Nucleus accumbens (tissue), 56 donors: ENCODE measurements at regions not wholly inside any gene's neighbourhood (a gene's known extent, or its start where the extent isn't known, plus 50 kb on each side); places are given as distances from the start of the nearest gene placed in this dataset.
A peak's percentile ranks its signal among the peaks of the same experiment; 100 is the strongest.

Experiments used
- DNase-seq, 56 donors: peaks; one replicate each; lab custom pipeline; 2025; lab: John Stamatoyannopoulos, UW

GRCh38 chr13:111602874-111603273, 282.4 kb downstream of the TEX29 start:
- DNase-seq, result no peak

DNA sequence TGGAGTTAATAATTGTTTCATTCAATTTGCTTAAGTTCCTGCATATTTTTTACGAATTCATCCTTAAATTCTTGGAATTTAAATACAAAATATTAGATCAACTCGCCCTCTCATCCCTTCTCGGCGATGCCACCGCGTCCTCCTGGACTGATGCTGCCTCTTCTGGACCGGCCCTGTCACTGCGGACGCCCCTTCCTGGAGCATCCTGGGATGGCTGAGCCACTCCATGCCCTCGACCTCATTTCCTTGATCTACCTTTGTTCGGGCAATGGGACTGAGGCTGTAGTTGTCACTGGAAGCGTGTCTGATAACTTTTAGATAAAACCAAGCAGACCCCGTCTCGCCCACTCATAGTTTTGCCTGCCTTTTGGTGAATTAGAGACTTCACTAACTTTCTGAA, 283.7 kb downstream of the TEX29 start:
- no peak for DNase-seq

- no peak for DNase-seq
Measured at GRCh38 chr13:111608556-111608955, 288.1 kb downstream of the TEX29 start.

GRCh38 chr13:111609631-111610030, 289.2 kb downstream of the TEX29 start:
- DNase-seq, result no peak

GRCh38 chr13:111610081-111610480, 289.6 kb downstream of the TEX29 start:
- DNase-seq, result no peak

- no peak for DNase-seq
Measured at GRCh38 chr13:111610879-111611278, 290.4 kb downstream of the TEX29 start.

GRCh38 chr13:111611651-111612050, 291.2 kb downstream of the TEX29 start:
- DNase-seq, result no peak

GRCh38 chr13:111612886-111613285, 292.4 kb downstream of the TEX29 start:
- no peak for DNase-seq

- no peak for DNase-seq
Measured at GRCh38 chr13:111614009-111614408, 293.6 kb downstream of the TEX29 start.

- DNase-seq, result no peak
Measured at GRCh38 chr13:111614613-111615012, 294.2 kb downstream of the TEX29 start.

DNA sequence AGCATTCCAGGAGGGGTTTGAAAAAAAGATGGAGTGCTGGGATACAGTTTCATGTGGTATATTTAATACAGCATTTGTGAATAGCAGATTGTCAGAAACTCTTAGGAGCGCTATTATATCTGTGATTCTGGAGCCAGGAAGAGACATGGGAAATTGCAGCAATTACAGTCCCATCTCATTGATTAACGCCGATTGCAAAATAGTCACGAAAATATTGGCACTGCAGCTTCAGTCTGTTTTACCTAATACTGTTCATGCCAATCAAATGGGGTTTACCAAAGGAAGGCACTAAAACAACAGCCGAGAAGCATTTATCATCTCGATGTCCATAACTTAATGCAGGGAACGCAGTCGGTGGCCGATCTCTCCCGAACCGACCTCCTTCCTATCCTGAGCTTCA, 295.8 kb downstream of the TEX29 start:
- no peak for DNase-seq

GRCh38 chr13:111620166-111620565, 299.7 kb downstream of the TEX29 start:
- no peak for DNase-seq

DNA sequence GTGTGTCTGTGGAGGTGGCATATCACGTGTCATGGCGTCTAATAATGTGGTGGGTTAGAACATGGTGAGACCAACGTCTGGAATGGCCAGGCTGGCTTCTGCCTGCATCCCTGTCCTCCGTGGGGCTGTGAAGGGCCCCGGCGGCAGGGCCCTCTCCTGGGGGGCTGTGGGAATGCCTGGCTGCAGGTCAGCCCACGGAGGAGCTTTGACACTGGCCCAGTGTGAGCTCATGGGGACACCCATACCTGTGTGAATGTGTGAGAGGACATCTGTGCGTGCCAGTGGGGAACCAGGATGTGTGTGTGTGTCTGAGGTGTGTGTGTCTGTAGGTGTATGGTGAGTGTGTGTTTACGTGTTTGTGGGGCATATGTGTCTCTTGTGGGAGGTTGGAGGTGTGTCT, 300.1 kb downstream of the TEX29 start:
- no peak for DNase-seq

DNA sequence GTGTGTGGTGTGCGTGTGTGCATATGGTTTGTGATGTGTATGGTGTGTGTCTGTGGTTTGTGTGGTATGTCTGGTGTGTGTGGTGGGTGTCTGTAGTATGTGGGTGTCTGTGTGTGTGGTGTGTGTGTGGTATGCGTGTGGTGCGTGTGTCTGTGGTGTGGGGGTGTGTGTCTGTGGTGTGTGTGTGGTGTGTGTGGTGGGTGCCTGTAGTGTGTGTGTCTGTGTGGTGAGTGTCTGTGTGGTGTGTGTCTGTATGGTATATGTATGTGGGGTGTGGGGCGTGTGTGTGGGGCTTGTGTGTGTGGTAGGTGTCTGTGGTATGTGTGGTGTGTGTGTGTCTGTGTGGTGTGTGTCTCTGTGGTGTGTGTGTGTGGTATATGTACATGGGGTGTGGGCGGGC, 300.7 kb downstream of the TEX29 start:
- no peak for DNase-seq

DNA sequence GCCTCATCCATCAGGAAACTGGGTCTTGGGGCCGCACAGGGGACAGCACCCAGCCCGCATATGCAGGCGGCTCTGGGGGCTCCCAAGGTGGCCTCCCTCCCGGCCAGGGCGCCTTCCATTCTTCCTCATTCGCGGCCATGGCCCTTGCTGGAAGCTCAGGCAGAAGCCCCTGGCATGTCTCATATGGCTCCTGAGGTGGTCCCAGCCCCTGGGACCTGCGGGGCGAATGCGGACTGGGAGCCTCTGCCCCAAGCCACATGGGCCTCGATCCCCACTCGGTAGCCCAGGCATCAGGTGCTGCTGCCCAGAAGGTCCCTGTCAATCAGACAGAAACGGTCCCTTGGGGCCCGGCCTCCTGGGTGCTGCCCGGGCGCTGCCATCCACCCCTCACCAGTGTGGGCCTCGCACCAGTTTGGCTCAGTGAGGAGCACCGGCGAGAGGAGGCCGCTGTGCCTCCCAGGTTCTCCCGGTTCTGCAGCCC, 301.6 kb downstream of the TEX29 start:
- DNase-seq, result no peak

- DNase-seq, result peak in 10 of 56 donors; percentile 3 to 43 (median 23)
Measured at GRCh38 chr13:111623208-111623607, 302.8 kb downstream of the TEX29 start.

DNA sequence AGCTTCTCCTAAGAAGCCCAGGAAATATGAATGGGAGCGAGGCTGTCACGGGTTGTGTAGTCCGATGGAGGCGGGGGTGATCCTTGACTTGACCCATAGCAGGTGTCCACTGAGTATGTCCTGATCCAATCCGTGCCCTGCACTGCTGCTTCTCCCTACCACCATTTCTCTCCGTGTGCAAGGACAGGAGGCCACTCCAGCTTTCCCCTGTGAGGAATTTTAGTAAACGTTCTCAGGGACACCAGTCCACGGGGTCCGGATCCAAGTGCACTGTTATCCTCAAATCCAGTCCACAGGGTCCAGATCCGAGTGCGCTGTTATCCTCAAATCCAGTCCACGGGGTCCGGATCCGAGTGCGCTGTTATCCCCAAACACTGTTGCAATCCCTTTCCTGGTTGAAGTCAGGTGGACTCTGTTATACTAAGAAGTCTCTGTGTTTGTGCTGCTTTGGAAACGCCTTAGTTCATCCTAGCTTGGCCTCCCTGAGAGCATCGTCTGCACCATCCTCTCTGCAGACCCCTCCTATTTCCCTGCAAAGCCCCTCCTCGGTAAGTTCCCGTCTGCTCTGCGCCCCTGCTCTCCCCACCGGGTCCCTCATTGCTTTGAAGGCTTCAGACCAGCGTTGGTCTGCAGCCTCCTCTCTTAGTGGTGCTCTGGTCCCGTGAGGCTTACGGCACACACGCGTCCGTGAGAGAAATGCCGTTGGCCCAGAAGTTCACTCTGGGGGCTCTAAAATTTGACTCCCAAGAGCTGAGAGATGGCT, 303.5 kb downstream of the TEX29 start:
- DNase-seq, result no peak

GRCh38 chr13:111625526-111626315, 305.3 kb downstream of the TEX29 start:
- no peak for DNase-seq

DNA sequence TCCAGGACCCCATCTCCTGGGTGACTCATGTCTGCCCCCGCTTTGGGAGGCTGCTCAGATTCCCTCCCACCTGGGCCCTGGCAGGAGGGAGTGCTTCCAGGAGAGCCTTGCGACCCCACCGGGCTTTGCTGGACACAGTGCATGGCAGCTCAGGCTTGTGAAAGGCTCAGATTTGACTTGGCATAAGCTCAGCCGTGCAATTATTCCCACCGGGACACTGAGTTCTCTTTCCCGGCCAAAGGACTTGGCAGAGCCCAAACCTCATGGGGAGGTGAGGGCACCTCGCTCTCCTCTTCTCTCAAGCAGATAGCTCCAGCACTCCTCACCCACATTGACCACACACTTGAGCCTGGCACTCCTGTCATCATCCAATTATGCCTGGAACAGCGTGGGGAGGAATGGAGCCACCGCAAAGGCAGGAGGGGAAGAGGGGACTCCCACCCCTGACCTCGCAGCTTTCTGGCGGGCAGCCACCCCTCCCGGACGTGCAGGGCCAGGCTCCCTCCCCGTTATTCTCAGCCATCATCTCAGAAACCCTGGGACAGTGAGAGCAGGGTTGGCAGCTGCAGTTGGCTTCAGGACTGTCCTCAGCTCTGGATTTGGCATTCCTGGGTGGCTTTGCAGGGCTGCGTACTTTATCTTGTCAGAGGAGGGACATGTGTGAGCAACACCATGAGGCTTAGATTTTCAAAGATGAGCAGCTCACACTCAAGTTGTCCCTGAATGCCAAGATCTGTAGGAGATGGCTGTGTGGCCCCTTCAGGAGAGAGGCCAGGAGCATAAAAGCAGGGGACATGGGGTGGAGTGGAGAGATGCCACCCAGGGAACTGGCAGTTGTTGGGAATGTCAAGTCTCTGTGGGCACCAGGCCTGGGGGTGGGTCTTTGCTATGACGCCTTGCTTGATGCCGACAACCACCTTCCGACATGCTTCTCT, 306.2 kb downstream of the TEX29 start:
- peak in 9 of 56 donors; percentile 6 to 37 (median 25) for DNase-seq

- DNase-seq, result no peak
Measured at GRCh38 chr13:111627596-111627995, 307.2 kb downstream of the TEX29 start.

DNA sequence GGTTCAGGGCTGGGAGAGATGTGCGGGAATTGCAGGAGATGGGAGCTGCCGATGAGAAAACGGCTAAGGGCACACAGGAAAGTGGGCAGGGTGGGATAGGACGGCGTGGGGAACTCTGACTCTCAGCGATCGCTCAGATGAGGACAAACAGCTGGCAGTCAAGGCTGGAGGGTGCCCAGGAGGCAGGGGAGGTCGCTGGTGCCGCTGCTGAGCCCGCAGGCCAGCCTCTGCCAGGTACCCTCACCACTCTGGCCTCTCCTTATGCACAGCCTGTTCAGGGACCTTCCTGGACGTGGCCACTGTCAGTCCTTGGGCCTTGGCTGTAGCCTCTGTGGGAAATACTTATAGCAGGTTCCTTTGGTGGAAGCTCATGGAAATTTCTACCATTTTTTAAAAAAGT, 308.6 kb downstream of the TEX29 start:
- DNase-seq, result no peak
